ENCODE measurements at regions not wholly inside any gene's neighbourhood (a gene's known extent, or its start where the extent isn't known, plus 50 kb on each side); places are given as distances from the start of the nearest gene placed in this dataset.

- no peak for DNase-seq (ENCODE audit: low read depth, low spot score)
- ChIA-PET POLR2A (no interaction called here), CTCF (no interaction called here)
- no peak overlapping the region for H3K4me3 ChIP-seq (ENCODE audit: low read depth, low read length)
- TF ChIP-seq CTCF (IDR thresholded peaks at IDR 0.05; ENCODE audit: insufficient read depth, low read length, missing control alignments), result no peak
These were observed 206.2 kb upstream of the ADAMTS9 start for GRCh38 chr3:64894006-64894405.

DNA sequence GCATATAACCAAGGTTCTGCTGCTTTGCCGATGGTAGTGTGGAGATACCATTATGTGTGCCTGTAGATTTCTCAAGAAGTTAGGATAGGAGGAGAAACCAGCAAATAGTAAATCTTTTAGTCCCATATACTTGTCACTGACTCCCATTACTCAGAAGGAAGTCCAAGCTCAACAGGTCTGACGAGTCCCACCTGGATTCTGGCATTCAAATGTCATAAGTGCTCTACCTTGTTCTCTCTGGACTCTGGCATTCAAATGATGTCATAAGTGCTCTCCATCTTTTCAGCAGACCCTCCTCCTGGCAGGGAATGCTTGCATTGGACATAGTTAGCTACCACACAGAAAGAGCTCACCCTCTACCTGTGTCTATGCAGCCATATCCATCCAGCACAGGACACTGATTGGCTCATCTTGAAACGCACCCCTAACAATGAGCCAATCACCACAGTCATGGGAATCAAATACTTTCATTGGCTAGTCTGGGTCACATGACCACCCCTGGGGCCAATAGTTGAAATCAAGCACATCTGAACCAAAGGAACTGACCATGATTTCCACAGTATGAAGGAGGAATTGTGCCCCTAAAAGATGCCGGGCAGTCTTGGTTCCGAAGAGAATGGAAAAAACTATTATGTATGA lies 205.0 kb upstream of the ADAMTS9 start:
- ChIA-PET POLR2A (no interaction called here), CTCF (no interaction called here)
- DNase-seq (ENCODE audit: low read depth, low spot score), result no peak
- no peak for TF ChIP-seq CTCF (IDR thresholded peaks at IDR 0.05; ENCODE audit: insufficient read depth, low read length, missing control alignments)
- H3K4me3 ChIP-seq (ENCODE audit: low read depth, low read length), result no peak overlapping the region

DNA sequence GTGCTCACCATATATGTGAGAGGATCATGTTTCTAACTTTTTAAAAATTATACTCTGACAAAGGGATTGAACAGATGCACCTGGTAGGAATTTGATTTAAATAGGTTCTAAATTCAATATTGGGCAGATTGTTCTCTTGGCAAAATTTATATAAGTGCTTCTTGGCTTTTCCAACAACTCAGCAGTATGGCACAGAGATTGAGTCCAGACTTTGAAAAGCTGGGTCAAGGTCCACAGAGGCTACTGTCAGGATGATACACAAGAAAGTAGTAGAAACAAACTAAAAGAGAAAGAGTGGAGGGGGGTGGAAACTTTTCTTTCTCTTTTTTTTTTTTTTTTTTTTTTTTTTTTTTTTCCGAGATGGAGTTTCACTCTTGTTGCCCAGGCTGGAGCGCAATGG lies 203.2 kb upstream of the ADAMTS9 start:
- no peak for TF ChIP-seq CTCF (IDR thresholded peaks at IDR 0.05; ENCODE audit: insufficient read depth, low read length, missing control alignments)
- POLR2A ChIA-PET, result no interaction called here
- CTCF ChIA-PET, result no interaction called here
- no peak overlapping the region for H3K4me3 ChIP-seq (ENCODE audit: low read depth, low read length)
- no peak for DNase-seq (ENCODE audit: low read depth, low spot score)

GRCh38 chr3:64890466-64890865 lies 202.7 kb upstream of the ADAMTS9 start:
- POLR2A ChIA-PET, result no interaction called here
- TF ChIP-seq CTCF (IDR thresholded peaks at IDR 0.05; ENCODE audit: insufficient read depth, low read length, missing control alignments), result no peak
- CTCF ChIA-PET, result no interaction called here
- DNase-seq (ENCODE audit: low read depth, low spot score), result no peak
- no peak overlapping the region for H3K4me3 ChIP-seq (ENCODE audit: low read depth, low read length)

DNA sequence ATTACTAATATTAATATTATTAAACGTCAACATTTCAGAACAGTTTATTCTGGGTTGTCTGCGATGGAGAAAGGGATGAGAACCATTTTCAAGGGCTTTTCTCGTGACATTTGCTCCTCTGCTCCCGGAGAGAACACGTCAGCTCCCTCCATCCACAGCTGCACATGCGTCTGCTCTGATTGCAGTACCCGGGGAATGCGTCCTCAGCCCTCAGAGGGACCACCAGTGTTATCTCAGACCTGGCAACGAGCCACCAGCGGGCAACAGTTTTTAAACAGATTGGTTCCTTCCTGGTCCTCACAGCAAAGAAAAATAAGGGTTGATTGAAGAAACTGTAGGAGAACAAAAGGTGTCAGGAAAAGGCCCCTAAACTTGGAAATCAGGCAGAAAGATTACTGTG lies 202.2 kb upstream of the ADAMTS9 start:
- no peak for TF ChIP-seq CTCF (IDR thresholded peaks at IDR 0.05; ENCODE audit: insufficient read depth, low read length, missing control alignments)
- DNase-seq (ENCODE audit: low read depth, low spot score), result no peak
- ChIA-PET CTCF (no interaction called here), POLR2A (no interaction called here)
- no peak overlapping the region for H3K4me3 ChIP-seq (ENCODE audit: low read depth, low read length)

- CTCF ChIA-PET, result no interaction called here
- no peak for TF ChIP-seq CTCF (IDR thresholded peaks at IDR 0.05; ENCODE audit: insufficient read depth, low read length, missing control alignments)
- no peak overlapping the region for H3K4me3 ChIP-seq (ENCODE audit: low read depth, low read length)
- POLR2A ChIA-PET, result no interaction called here
- DNase-seq (ENCODE audit: low read depth, low spot score), result no peak
These were observed 201.1 kb upstream of the ADAMTS9 start for GRCh38 chr3:64888840-64889392.

Data from AG04449 (cell line).